Endothelial cell of umbilical vein (primary cell): ENCODE measurements at regions not wholly inside any gene's neighbourhood (a gene's known extent, or its start where the extent isn't known, plus 50 kb on each side); places are given as distances from the start of the nearest gene placed in this dataset.

ENCODE experiments used
- BruUV-seq: library from RNA; stranded (reverse); fragments of 400-500 nt; replicated peaks from 2 replicates; lab custom pipeline; 2021; lab: Mats Ljungman, UMichigan
- CTCF ChIA-PET: fragments of 300-600, 350-600 bp; sonication (Branson Sonifier 250); formaldehyde crosslinking; loops from one replicate; lab custom pipeline; 2021; ENCODE audit warnings: antibody characterized with exemption, inconsistent platforms; lab: Charles Lee
- POLR2A ChIA-PET: fragments of 300-600, 350-600 bp; sonication (Branson Sonifier 250); formaldehyde crosslinking; loops from one replicate; lab custom pipeline; 2021; ENCODE audit warnings: antibody characterized with exemption, inconsistent platforms; lab: Charles Lee
- DNase-seq: peaks from one replicate; pipeline ENCODE4 v3.0.0-alpha.2; 2011; ENCODE audit warnings: low read depth, low spot score
- FAIRE-seq: peaks from 2 replicates; lab custom pipeline; 2011; peaks lifted over from hg19 to GRCh38; lab: Jason Lieb, UNC
- H2AFZ ChIP-seq: 2 replicates; pipeline ENCODE4 v1.6.0; 2012; ENCODE audit warnings: low read depth, low read length, control low read depth, inconsistent platforms
- H3K27ac ChIP-seq: 2 replicates; pipeline ENCODE4 v1.5.1; 2011; ENCODE audit warnings: low read depth, mild to moderate bottlenecking, control low read depth, low read length, moderate library complexity; ENCODE audit not compliant: insufficient read depth
- H3K27me3 ChIP-seq, 2 experiments: 2 replicates each; pipeline versions ENCODE4 v1.6.0 to v1.6.1; 2011; ENCODE audit warnings: low read length in 2 of 2, mixed read lengths in 1 of 2; ENCODE audit not compliant: control insufficient read depth in 2 of 2, insufficient read depth in 2 of 2
- H3K36me3 ChIP-seq, 2 experiments: 2 replicates in 1 of 2; 3 replicates in 1 of 2; pipeline ENCODE4 v1.5.1; 2011; ENCODE audit warnings: low read length in 2 of 2, mild to moderate bottlenecking in 1 of 2, moderate library complexity in 1 of 2; ENCODE audit not compliant: control insufficient read depth in 2 of 2, insufficient read depth in 2 of 2; ENCODE audit errors: extremely low read depth in 1 of 2
- H3K4me1 ChIP-seq: 3 replicates; pipeline ENCODE4 v1.5.1; 2011; ENCODE audit warnings: mild to moderate bottlenecking, low read length; ENCODE audit not compliant: control insufficient read depth, insufficient read depth; ENCODE audit errors: extremely low read depth
- H3K4me2 ChIP-seq: 2 replicates; pipeline ENCODE4 v1.6.1; 2011; ENCODE audit warnings: low read length, control low read depth, mixed read lengths; ENCODE audit not compliant: insufficient read depth
- H3K4me3 ChIP-seq, 3 experiments: fragments of 200-600 bp in 1 of 3; sonication (generic), shearing (Covaris generic) in 1 of 3; replicated peaks in 1 of 3; 2 replicates each; pipeline ENCODE4 v1.5.1; 2011 to 2016; ENCODE audit warnings: control low read depth in 3 of 3, low read length in 3 of 3, mild to moderate bottlenecking in 2 of 3, inconsistent platforms in 1 of 3, low read depth in 1 of 3, moderate library complexity in 1 of 3; ENCODE audit not compliant: insufficient read depth in 1 of 3
- H3K79me2 ChIP-seq: 2 replicates; pipeline ENCODE4 v1.6.0; 2012; ENCODE audit warnings: low read length, inconsistent platforms; ENCODE audit not compliant: control insufficient read depth, insufficient read depth
- H3K9ac ChIP-seq: replicated peaks from 2 replicates; pipeline ENCODE3; 2011; ENCODE audit warnings: low read length, control low read depth; ENCODE audit not compliant: insufficient read depth; ENCODE audit errors: extremely low read depth
- H3K9me1 ChIP-seq: replicated peaks from 3 replicates; pipeline ENCODE4 v1.6.0; 2011; ENCODE audit warnings: mild to moderate bottlenecking, low read length; ENCODE audit not compliant: control insufficient read depth, insufficient read depth; ENCODE audit errors: extremely low read depth
- H3K9me3 ChIP-seq: replicated peaks from 2 replicates; pipeline ENCODE4 v1.5.1; 2012; ENCODE audit warnings: low read length, inconsistent platforms; ENCODE audit not compliant: control insufficient read depth, insufficient read depth
- H4K20me1 ChIP-seq: replicated peaks from 2 replicates; pipeline ENCODE3; 2011; ENCODE audit warnings: mild to moderate bottlenecking, low read length; ENCODE audit not compliant: control insufficient read depth, insufficient read depth; ENCODE audit errors: extremely low read depth
- EZH2 ChIP-seq: IDR thresholded peaks from 2 replicates; pipeline ENCODE4 v1.6.1; 2012; ENCODE audit warnings: borderline replicate concordance, low read depth, mild to moderate bottlenecking, moderate library complexity, low read length, inconsistent platforms; ENCODE audit not compliant: severe bottlenecking
- FOS ChIP-seq: IDR thresholded peaks from 2 replicates; pipeline ENCODE4 v1.6.1; 2011; ENCODE audit warnings: mild to moderate bottlenecking, low read length, moderate library complexity, borderline replicate concordance; ENCODE audit not compliant: insufficient read depth
- GATA2 ChIP-seq: IDR thresholded peaks from 2 replicates; pipeline ENCODE4 v1.7.0; 2011; ENCODE audit warnings: low read depth, mild to moderate bottlenecking, moderate library complexity, mixed read lengths, low read length; ENCODE audit not compliant: insufficient read length, insufficient read depth
- JUN ChIP-seq: IDR thresholded peaks from 2 replicates; pipeline ENCODE4 v1.6.1; 2011; ENCODE audit warnings: borderline replicate concordance, low read depth; ENCODE audit not compliant: insufficient read length, insufficient read depth
- MYC ChIP-seq: IDR thresholded peaks from one replicate; pipeline ENCODE4 v1.6.1; 2011; ENCODE audit warnings: mild to moderate bottlenecking, low read depth, low read length
- POLR2A ChIP-seq: IDR thresholded peaks from 2 replicates; pipeline ENCODE4 v1.6.1; 2012; ENCODE audit warnings: low read depth, mild to moderate bottlenecking, control low read depth, low read length
- POLR2AphosphoS5 ChIP-seq: IDR thresholded peaks from 2 replicates; pipeline ENCODE4 v1.6.1; 2012; ENCODE audit warnings: low read depth, mild to moderate bottlenecking, control low read depth, low read length, moderate library complexity; ENCODE audit not compliant: insufficient read depth
- dilution Hi-C: fragments of 300-500 bp; cut with MboI; formaldehyde crosslinking; loops from one replicate; pipeline ENCODE4 v1.15.0; 2019; ENCODE audit warnings: low sequenced_read_pairs; ENCODE audit not compliant: extremely low pct_ligation_motif_present
- intact Hi-C: fragments of 100-400 bp; cut with micrococcal nuclease; formaldehyde crosslinking; loops from one replicate; pipeline ENCODE4 v1.10.0; 2022
- TF ChIP-seq, protein P1 (sequence below): IDR thresholded peaks from 2 replicates; pipeline ENCODE4 v1.6.1; 2011; ENCODE audit not compliant: insufficient read depth, insufficient read length
- TF ChIP-seq, protein P2 (sequence below), 2 donors: IDR thresholded peaks; 1 replicate in 1 of 2; 2 replicates in 1 of 2; pipeline ENCODE4 v1.5.1; 2011; ENCODE audit warnings: low read length in 2 of 2, mild to moderate bottlenecking in 2 of 2, moderate library complexity in 2 of 2, control low read depth in 1 of 2, inconsistent platforms in 1 of 2, low read depth in 1 of 2; ENCODE audit not compliant: insufficient read depth in 1 of 2; ENCODE audit errors: extremely low read depth in 1 of 2

DNA sequence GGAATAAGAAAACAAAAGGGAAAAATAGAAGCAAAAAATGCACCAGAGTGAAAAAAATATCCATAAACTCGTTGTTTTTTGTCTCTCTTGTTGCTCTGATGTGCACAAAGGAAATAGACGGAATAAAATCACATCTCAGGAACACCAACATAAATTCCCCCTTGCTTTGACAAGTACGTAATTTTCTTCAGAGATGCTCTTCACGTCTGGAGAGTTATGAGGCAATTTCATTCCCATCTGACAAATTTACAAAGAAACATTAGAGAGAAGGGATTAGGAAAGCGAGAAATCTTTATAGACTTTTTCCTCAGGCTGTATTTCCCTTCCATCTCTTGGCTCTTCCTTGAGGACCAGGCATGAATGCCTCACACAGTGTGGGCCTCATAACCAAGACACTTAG lies 250.1 kb upstream of the ZFP64 start:
- H3K36me3 ChIP-seq = no peaks in the 10 kb centered on the region
- no peak overlapping the region for H3K4me2 ChIP-seq
- H3K9ac ChIP-seq = no peak overlapping the region
- DNase-seq (no peak), FAIRE-seq (no peak)
- no peaks in the 10 kb centered on the region for H3K9me1 ChIP-seq
- no peaks in the 10 kb centered on the region for H3K9me3 ChIP-seq
- no peak overlapping the region for H2AFZ ChIP-seq
- dilution Hi-C loops (no loop called here), intact Hi-C loops (no loop called here)
- POLR2A ChIA-PET = no interaction called here
- no peaks in the 10 kb centered on the region for H3K4me1 ChIP-seq
- no peaks in the 10 kb centered on the region for H3K27me3 ChIP-seq
- no peaks in the 10 kb centered on the region for H4K20me1 ChIP-seq
- no peak overlapping the region for H3K4me3 ChIP-seq
- no peaks in the 10 kb centered on the region for H3K79me2 ChIP-seq
- TF ChIP-seq GATA2 = no peak
- BruUV-seq = no TSS peak
- no peak overlapping the region for H3K27ac ChIP-seq
- CTCF ChIA-PET = no interaction called here

DNA sequence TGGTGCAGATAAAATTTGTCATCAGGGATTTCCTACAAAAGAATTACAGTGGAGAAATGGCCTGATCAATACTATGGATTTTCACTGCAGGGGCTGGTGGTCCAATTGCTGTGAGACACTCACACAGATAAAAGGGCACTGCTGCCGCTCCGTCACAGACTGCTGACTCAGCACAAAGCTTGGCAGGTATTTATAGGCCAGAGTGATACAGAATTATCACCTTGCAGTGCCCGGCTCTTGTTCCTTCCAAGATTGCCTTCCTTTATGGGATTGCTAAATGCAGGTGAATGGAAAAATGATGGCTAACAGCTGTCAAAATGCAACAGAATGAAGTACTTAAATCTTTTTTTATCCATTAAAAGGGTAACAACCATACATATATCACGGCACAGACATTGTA lies 247.8 kb upstream of the ZFP64 start:
- TF ChIP-seq EZH2 (no peak), FOS (no peak), MYC (no peak), POLR2AphosphoS5 (no peak), POLR2A (no peak), GATA2 (no peak), JUN (no peak)
- TF ChIP-seq, protein P1, sequence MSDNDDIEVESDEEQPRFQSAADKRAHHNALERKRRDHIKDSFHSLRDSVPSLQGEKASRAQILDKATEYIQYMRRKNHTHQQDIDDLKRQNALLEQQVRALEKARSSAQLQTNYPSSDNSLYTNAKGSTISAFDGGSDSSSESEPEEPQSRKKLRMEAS = no peak
- TF ChIP-seq, protein P2, sequence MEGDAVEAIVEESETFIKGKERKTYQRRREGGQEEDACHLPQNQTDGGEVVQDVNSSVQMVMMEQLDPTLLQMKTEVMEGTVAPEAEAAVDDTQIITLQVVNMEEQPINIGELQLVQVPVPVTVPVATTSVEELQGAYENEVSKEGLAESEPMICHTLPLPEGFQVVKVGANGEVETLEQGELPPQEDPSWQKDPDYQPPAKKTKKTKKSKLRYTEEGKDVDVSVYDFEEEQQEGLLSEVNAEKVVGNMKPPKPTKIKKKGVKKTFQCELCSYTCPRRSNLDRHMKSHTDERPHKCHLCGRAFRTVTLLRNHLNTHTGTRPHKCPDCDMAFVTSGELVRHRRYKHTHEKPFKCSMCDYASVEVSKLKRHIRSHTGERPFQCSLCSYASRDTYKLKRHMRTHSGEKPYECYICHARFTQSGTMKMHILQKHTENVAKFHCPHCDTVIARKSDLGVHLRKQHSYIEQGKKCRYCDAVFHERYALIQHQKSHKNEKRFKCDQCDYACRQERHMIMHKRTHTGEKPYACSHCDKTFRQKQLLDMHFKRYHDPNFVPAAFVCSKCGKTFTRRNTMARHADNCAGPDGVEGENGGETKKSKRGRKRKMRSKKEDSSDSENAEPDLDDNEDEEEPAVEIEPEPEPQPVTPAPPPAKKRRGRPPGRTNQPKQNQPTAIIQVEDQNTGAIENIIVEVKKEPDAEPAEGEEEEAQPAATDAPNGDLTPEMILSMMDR (IDR thresholded peaks at IDR 0.05; ENCODE audit: extremely low read depth in 1 of 2, insufficient read depth in 1 of 2, low read depth in 1 of 2, low read length in 2 of 2) = no peak
- H4K20me1 ChIP-seq = no peaks in the 10 kb centered on the region
- DNase-seq = no peak
- H3K9me3 ChIP-seq = no peaks in the 10 kb centered on the region
- no peaks in the 10 kb centered on the region for H3K27me3 ChIP-seq
- H2AFZ ChIP-seq = no peak overlapping the region
- CTCF ChIA-PET = no interaction called here
- POLR2A ChIA-PET = no interaction called here
- H3K36me3 ChIP-seq = no peaks in the 10 kb centered on the region
- no peak for FAIRE-seq
- BruUV-seq = no TSS peak
- no peak overlapping the region for H3K27ac ChIP-seq
- H3K9ac ChIP-seq = no peak overlapping the region
- H3K4me3 ChIP-seq = no peak overlapping the region
- H3K4me2 ChIP-seq = no peak overlapping the region
- dilution Hi-C loops (no loop called here), intact Hi-C loops (no loop called here)
- no peaks in the 10 kb centered on the region for H3K9me1 ChIP-seq
- no peaks in the 10 kb centered on the region for H3K79me2 ChIP-seq
- H3K4me1 ChIP-seq = no peaks in the 10 kb centered on the region
